ENCODE measurements at regions not wholly inside any gene's neighbourhood (a gene's known extent, or its start where the extent isn't known, plus 50 kb on each side); places are given as distances from the start of the nearest gene placed in this dataset.

DNA sequence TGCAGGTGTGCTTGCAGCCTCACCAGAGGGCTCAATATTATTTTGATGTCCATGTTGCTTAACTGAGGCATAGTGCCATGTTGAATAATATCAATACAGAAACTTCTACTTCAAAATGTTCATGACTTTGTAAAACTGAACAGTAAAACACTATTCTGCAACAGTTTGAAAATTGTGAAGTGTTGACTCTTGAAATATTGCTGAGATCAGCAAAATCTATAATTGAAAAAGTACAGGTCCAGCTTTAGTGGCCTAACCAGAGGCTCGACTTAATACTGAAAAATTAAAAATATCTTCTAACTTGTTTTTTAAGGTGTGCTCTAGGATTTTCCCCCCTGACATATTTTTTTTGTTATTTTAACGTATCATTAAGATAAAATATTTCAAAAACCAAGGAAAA lies 1460.7 kb downstream of the EFNB2 start:
- DNase-seq, result no peak

DNA sequence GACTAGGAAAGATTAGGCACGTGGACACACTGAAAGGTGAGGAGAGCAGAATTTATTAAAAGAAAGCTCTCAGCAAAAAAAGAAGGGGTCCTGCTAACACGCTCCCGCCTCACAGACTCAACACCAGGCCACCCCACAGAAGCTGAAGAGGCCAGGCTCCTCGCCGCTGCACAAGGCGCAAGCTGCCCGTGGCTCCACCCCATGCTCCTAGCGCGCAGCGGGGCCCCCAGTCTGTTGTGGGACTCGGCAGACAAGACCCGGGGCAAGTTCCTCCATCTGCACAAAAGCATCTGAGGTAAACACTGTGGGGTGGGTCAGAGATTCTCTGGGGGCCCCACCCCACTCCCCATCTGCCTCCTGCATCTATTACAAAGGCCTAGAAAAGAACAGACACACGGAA lies 1462.4 kb downstream of the EFNB2 start:
- no peak for DNase-seq

DNA sequence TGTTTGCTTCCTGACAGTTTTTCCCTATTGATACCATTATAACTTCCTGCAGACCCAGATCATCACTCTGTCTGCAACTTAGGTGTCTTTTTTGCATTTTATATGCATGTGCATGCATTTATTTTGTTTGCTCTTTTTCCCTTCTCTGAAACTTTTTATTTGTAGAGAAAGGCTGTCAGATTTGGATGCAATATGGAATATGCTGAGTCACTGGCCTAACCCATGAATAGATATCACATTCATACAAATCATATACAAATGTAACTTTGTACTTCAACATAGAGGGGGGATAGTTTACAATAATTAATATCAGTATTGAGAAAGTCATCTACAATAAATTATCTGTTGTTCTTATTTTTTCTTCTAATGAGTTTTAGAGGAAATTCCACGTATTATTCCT lies 1465.0 kb downstream of the EFNB2 start:
- DNase-seq, result no peak

DNA sequence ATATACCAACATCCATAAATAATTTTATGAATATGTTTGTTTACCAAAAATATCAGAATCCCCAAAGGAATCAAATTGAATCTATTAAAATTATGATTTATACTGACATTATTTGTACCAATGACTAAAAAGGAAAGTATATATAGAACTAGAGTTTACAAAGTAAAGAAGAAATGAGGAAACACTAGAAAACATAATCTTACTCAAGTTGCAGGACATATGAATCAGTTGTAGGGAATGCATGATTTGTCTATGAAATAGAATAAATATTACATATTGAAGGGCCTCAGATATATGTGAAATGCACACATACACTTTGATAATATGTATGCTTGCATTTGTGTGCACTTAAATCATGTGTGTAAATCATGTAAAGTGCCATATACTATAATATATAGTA lies 1466.4 kb downstream of the EFNB2 start:
- no peak for DNase-seq

DNA sequence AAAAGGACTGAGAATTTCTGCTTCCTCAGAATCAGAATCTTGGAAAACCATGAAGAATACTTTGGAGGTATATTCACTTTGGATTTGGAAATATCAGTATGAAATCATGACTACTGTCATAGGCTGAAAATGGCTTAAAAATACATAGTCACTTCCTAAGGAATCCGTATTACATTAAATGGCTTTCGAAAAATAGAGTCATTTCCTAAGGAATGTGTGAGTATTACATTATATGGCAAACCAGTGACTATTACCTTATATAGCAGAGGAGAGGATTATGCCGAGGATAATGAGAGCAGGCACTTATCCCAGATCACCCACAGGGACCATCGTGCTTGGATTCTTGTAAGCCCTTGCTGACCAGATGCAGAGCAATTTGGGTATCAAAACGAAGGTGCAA lies 1471.8 kb downstream of the EFNB2 start:
- DNase-seq, result no peak

DNA sequence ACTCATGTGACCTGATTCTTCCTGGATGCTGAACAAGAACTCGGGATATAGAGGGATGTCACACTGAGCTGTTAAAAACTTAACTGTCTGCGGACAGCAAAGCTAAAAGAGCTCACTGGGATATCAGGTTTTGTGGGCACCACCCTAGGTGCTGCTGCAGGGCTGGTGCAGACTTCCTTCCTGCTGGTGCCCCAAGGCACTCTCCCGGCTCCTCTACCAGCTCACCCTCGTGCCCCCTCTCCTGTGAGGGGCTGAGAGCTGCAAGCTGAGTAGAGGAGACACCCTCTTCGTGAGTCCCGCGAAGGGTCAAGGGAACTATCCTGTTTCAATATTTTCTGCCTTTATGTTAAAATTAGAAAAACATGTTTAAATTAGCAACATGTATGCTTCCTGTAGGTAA lies 1475.7 kb downstream of the EFNB2 start:
- peak; percentile 2 for DNase-seq

DNA sequence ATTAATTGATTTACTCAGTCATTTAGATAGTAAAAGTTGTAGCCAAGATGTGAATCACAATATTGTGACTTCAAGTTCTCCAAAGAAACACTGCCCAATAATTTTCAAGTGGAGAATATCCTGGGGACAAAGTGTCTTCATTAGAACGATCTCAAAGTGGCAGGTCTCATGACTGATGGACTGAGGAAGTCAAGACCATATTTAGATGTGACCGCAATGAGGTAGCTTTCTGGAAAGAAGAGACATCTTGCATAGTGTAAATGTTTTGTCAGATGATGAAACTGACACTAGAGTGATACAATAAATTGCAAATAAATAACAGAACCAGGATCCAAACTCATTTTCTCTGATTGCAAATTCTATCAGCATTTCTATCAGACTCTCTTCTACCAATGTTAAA lies 1476.9 kb downstream of the EFNB2 start:
- no peak for DNase-seq

DNA sequence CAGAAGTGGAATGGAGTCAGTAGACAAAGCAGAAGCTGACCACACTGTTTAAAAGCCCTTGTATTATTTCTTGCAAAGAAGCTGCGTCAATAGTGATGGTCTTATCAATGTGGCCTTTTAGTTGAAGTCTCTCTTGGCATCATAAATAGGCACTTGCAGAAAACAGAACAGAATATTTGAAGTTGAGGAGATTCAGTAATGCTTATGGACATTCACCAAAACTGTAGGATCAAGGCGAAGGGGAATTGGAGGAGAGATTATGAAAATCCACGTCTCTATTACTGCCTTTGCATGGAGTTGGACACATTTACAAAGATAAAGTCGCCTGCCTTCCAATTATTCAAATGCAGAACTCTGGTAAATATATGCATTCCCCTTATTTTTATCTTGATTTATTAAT lies 1482.8 kb downstream of the EFNB2 start:
- DNase-seq, result no peak

DNA sequence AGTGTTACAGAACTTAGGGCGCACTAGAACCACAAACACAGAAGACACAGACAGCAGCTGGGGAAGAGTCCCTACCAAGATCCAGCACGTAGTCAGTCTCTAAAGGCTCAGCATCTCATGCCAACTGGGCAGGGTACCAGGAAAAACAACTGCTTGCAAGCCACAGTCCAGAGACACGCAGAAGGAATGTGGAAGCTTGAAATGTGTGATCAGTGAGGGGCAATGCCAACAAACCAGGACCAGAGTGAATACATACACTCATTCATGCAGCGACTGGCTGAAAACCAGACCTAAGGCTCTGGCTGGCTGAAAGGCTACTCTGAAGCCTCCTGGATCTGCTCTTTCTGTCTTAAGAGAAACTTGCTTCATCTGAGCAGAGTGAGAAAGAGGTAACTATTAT lies 1484.8 kb downstream of the EFNB2 start:
- DNase-seq, result no peak

DNA sequence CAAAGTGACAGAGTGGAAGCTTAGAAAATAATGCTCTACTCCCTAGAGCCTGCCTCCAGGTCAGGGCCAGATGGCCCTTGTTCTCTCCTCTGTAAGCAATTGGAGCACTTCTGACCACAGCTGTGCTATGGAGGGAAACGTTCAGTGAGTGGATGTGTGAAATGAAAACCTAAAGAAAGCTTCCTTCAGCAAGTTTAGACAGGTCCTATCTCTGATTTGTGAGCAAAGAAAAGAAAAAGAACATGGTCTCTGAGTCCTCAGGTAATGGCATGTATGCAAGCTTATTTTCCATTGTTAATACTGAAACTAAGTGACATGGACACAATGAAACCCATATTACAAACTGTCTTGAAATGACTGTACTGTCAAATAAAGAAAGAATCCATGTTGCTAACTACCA lies 1486.8 kb downstream of the EFNB2 start:
- DNase-seq, result no peak

DNA sequence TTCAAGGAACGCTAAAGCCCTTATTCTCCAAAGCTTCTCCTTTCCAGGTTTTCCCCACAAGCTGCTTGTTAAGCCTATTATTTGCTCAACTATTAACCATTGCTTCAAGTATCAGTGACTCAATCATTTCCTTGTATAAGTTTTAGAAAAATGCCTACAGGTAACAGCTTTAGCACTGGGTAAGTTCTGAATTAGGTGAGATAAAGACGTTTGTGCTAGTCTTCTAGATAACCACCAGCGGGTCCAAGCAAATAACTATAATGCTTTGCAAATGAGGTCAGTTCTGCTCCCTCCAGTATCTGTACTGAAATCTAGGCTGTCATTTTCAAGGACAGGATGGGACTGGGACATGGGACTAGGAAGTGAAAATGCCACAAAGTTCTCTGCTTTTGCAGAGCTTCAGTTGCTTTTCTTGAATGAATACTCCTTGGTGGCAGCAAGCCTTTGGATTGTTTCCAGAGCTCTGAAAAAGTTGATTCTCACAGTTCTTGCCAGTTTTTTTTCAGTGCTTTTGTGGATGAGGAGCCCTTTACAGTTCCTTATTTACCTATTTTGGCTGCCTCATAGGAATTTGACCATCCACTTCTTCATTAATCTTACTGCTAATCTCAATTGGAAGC lies 1487.7 kb downstream of the EFNB2 start:
- DNase-seq, result no peak

DNA sequence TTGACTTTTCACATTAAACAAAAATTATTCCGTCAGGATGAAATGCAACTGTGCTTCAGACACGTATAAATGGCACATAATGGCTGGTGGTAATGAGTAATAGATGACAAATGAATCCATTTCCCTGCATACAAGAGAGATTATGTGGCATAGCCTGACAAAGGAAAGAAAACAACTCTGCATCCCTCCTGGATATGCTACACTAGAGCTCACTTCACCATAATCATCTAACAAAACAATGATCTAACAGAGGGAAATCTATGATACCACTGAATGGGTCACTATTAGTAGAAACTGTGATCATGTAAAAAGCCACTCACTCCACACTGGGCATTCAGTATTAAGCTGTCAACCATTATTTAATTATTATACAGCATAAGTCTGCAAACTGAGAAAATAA lies 1498.4 kb downstream of the EFNB2 start:
- no peak for DNase-seq

DNA sequence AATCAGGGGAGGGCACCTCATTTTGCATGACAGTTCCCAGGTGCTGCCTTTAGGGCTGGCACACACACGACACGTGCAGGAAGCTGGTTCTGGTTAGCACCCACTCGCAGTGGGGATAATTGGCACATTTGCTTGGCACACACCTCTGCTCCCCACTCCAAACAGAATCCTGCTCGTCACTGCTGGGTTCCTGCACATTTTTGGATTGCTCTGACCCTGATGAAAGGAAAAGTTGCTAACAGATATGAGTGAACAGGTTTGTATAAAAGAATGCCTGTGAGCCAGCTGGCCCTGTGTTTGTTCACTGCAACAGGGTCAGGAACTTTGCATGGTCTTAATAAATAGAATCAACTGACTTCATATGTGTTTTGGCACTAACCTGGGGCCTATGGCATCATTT lies 1500.4 kb downstream of the EFNB2 start:
- no peak for DNase-seq

DNA sequence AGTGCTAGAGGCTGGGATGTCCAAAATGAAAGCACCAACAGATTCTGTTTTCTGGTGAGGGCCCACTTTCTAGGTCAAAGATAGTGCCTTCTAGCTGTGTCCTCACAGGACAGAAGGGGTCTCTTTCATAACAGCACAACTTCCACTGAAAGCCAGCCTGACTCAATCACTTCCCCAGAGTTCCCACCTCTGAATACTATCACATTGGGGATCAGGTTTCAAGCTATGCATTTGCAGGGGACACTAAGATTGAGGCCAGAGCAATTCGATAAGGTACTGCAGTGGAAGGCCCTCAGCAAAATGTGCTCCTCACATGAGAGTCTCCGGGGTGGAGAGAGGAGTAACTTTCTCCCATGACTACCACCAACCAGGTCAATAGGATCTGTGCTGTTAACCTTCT lies 1501.5 kb downstream of the EFNB2 start:
- DNase-seq, result no peak

DNA sequence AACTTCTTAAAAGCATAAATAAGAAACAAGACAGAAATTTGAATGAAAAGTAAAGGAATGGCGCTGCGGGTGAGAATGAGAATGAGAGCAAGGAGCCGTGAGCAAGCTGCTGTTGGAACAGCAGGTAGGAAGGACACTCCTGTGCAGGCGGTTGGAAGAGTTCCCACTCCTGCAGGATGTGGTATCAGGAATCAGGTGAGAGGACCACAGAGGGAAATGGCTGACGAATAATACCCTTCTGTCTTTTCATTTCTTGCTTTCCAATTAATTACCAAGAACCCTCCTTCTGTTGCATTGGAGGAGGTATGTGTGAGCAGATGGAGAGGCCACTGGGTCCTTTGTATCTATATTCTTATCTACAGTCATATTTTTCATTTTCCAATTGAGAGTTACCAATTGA lies 1504.2 kb downstream of the EFNB2 start:
- DNase-seq, result no peak

DNA sequence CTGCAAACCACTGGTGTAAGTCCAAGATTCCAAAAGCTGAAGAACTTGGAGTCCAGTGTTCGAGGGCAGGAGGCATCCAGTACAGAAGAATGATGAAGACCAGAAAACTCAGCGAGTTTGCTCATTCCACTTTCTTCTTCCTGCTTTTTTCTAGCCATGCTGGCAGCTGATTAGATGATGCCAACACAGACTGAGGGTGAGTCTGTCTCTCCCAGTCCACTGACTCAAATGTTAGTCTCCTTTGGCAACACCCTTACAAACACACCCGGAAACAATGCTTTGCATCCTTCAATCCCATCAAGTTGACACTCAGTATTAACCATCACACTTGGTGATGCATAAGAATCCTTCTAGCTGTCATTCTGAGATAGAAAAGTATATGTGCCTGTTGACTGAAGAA lies 1504.6 kb downstream of the EFNB2 start:
- DNase-seq, result no peak

DNA sequence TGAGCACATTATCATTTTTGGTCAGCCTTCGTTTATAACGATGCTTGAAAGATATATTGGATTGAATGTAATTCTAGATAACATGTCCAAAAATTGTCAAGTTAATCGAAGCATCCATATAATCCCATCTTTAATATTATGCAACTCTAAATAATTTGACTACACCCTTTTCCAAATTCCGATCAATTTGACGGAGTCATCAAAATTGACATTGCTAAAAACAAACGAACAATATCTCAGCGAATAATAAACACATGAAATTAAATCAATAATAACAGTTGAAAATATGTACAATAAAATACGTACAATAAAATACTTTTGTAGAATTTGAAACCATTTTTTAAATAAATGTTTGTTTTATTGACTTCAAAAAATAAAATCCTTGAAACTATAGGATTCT lies 1516.4 kb downstream of the EFNB2 start:
- DNase-seq, result no peak

DNA sequence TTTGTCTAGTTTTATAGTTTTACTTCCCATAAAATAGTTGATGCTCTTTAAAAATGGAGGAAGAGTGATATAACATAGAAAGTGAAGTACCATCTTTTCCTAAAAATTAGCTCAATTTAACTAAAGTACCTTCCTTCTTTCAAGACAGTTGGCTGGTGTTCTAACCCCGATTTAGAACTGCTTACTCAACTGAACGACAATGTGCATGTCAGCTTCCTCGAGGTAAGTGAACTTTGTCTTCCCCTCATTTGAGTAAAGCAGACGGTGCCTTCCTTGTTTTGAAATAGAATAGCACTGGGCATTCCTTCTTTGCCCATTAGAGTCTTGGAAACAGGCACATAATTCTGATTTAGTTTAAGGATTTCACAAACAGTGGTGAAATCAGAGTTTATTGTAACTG lies 1519.2 kb downstream of the EFNB2 start:
- peak; percentile 11 for DNase-seq

DNA sequence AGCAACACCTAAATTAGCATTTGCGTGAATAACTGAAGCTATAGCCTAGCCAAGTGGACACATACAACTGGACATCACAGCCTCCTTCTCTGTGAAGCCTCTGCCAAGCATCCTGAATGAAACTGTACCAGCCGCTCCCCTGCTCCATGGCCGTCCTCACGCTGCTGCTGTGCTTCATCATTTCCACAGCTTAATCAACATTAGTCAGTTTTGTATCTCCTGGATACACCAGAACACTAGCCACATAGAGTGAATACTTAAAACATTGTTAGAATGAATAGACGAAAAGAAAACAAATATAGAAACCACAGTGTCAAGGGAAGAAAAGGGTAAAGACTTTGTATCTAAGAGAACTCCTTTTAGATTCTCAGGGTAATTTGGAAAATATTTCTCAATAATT lies 1526.9 kb downstream of the EFNB2 start:
- DNase-seq, result no peak

DNA sequence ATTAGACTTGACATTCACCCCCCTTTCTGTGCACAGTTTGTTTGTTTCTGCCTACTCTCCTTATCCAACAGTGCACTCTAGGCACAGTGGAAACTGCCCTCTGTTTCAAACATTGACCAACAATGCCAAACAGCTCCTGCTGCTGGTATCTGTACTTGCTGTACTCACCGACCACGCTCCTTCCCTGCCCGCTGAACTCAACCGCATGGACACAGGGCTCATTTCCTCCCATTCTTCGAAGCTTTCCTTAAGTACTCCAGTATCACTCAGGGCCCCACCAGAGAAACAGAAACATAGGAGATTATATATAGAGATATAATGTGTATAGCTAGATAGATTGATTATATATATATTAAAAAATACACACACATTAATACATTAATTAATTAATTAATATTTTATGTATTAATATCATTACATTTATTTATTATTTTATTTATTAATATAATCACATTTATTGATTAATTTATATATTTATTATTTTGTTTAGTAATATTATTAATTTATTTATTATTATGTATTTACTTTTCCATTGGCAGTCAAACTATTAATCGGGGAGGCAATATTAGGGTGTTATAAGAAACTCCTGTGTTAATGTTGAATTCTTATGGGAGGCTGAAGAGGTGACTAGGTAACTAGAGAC lies 1528.2 kb downstream of the EFNB2 start:
- DNase-seq, result no peak

DNA sequence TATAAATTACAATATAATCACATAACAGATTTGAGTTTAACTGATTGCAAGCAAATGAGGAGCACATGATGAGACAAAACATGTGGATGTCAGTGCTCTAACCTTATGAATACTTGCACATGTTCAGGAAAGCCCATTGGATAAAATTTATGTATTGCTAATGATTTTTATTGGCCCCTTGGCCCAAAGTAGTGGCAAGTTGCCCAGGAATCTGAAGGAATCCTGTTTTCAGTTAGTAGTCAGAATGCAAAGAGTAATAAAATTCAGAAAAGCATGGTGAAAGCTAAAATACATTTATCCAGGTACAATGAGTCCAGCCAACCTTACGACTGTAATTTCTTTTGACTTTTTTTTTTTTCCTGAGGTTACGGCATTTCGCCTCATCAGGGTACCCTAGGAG lies 1539.4 kb downstream of the EFNB2 start:
- no peak for DNase-seq

DNA sequence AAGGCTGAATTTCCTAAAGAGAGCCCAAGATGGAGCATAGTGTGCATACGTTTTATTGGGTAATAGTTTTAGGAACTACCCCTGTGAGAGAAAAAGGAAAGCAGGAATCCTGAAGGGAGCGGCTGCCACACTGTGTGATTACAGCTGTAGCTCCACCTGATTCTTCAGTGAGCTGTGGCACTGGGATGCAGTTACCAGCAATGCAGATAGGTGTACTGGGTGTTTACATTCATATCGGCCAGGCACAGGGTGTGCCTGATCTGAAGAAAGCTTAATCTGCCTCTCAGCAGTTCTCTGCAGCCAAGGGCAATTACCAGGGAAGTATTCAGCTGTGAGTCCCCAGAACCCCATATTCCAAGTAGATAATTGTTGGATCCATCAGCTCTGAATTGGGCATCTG lies 1541.8 kb downstream of the EFNB2 start:
- no peak for DNase-seq

DNA sequence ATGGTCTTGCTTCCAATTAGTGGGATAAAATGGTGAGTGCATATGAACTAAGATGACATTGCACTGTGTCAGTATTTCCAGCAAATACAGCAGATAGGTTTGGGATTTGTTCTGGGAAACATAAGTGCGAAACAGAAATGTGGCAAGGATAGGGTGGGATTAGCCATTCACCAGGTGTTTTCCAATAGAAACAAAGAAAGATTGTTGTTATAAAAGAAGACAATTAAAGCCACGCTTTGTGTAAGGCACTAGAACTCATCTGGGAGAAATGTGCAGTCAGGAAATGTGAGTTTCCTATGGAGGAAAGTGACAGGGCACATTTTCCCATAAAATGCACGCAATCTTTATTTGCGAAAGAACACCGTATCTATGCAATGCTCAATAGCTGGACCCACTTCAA lies 1547.8 kb downstream of the EFNB2 start:
- DNase-seq, result no peak

DNA sequence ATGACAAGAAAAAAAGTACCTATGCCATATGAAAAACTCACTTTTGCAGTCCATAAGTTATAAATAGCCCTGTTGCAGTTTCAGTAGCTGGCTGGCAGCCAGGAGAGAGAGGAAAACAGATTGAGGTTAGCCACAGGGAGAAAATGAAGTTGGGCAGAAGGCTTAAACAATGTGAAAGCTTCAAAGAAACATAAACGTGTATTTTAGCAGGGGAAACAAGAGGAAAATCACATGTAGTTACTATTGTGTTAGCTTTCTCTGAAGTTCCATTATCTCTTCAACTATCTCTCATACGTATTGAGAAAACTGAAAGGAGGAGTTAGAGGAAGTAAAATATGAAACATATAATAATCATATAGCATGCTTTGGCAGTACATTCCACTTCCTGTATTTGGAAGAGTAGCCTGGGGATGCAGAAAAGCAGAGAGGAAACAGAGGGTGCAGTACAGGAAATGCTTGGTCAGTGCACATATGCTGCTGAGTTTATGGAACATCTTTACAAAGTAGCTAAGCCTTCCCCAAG lies 1551.1 kb downstream of the EFNB2 start:
- DNase-seq, result peak; percentile 83

DNA sequence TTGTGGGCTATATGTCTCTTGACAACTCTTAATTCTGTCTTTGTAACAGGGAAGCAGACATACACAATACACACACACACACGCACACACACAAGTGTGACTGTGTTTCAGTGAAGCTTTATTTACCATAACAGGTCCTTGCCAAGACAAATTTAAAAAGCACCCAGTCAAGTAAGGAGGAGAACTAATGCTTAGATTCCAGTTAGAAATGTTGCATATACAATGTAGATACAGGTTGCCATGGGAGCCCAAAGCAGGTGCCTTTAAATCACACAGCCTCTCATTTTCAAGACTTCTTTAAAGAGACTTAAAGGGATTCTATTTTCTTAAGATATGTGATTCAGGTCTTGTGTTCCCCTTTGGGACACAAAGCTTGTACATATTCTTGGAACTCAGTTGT lies 1551.9 kb downstream of the EFNB2 start:
- no peak for DNase-seq
